B cell (primary cell): ENCODE measurements at regions not wholly inside any gene's neighbourhood (a gene's known extent, or its start where the extent isn't known, plus 50 kb on each side); places are given as distances from the start of the nearest gene placed in this dataset.

ENCODE experiments used
- ATAC-seq: fragments of 200-7000 bp; cut with Tn5 transposase; one replicate; pipeline ENCODE4 v1.10.0; 2021; ENCODE audit warnings: low read depth, mild to moderate bottlenecking, moderate number of reproducible peaks, moderate library complexity
- CTCF ChIA-PET: fragments of 350-600 bp; sonication (Branson Sonifier 250); formaldehyde crosslinking; loops from one replicate; lab custom pipeline; 2021; ENCODE audit warnings: antibody characterized with exemption, inconsistent platforms; lab: Charles Lee
- POLR2A ChIA-PET: fragments of 350-600 bp; sonication (Branson Sonifier 250); formaldehyde crosslinking; loops from one replicate; lab custom pipeline; 2021; ENCODE audit warnings: antibody characterized with exemption; lab: Charles Lee
- DNase-seq: peaks from one replicate; pipeline ENCODE4 v3.0.0; 2013
- H2AFZ ChIP-seq: 2 replicates; pipeline ENCODE4 v1.6.1; 2012; ENCODE audit warnings: mild to moderate bottlenecking, low read depth, low read length; ENCODE audit not compliant: insufficient read depth, poor library complexity, severe bottlenecking
- H3K27ac ChIP-seq, 2 donors: 1 replicate in 1 of 2; 2 replicates in 1 of 2; pipeline ENCODE4 v1.5.1; 2012 to 2013; ENCODE audit warnings: low read length in 2 of 2, mild to moderate bottlenecking in 2 of 2, moderate library complexity in 1 of 2
- H3K27me3 ChIP-seq, 4 experiments: fragments of 200-600 bp in 1 of 4; sonication (generic) in 1 of 4; replicated peaks in 1 of 4; 1 replicate in 2 of 4; 2 replicates in 2 of 4; pipeline versions ENCODE4 v1.6.1 to v1.7.0; 2013 to 2016; ENCODE audit warnings: low read length in 3 of 4, mild to moderate bottlenecking in 2 of 4, mixed read lengths in 1 of 4, moderate library complexity in 1 of 4; ENCODE audit not compliant: insufficient read depth in 4 of 4, control insufficient read depth in 3 of 4; ENCODE audit errors: control extremely low read depth in 1 of 4
- H3K36me3 ChIP-seq, 2 experiments: replicated peaks in 1 of 2; 1 replicate in 1 of 2; 2 replicates in 1 of 2; pipeline versions ENCODE4 v1.6.1 to v1.7.1; 2013; ENCODE audit warnings: low read length in 1 of 2; ENCODE audit not compliant: insufficient read depth in 2 of 2, control insufficient read depth in 1 of 2; ENCODE audit errors: control extremely low read depth in 1 of 2, extremely low read depth in 1 of 2
- H3K4me1 ChIP-seq, 2 donors: fragments of 200-600 bp in 1 of 2; sonication (generic) in 1 of 2; 1 replicate in 1 of 2; 2 replicates in 1 of 2; pipeline versions ENCODE4 v1.5.1 to v1.6.1; 2013 to 2017; ENCODE audit warnings: low read length in 2 of 2; ENCODE audit not compliant: control insufficient read depth in 2 of 2, insufficient read depth in 2 of 2
- H3K4me2 ChIP-seq: replicated peaks from 2 replicates; pipeline ENCODE3; 2012; ENCODE audit warnings: mild to moderate bottlenecking, low read depth, low read length; ENCODE audit not compliant: poor library complexity, severe bottlenecking
- H3K4me3 ChIP-seq, 5 experiments: fragments of 200-600 bp in 1 of 5; sonication (generic) in 1 of 5; 1 replicate in 3 of 5; 2 replicates in 2 of 5; pipeline versions ENCODE4 v1.5.1 to v1.7.0; 2011 to 2016; ENCODE audit warnings: low read length in 4 of 5, mild to moderate bottlenecking in 4 of 5, low read depth in 2 of 5, control low read depth in 1 of 5, moderate library complexity in 1 of 5; ENCODE audit not compliant: insufficient read depth in 1 of 5; ENCODE audit errors: control extremely low read depth in 1 of 5, extremely low read depth in 1 of 5
- H3K79me2 ChIP-seq: fragments of 200-600 bp; sonication (generic); one replicate; pipeline ENCODE4 v1.6.0; 2016; ENCODE audit warnings: low read length; ENCODE audit not compliant: control insufficient read depth, insufficient read depth
- H3K9ac ChIP-seq: fragments of 200-600 bp; sonication (generic); 2 replicates; pipeline ENCODE4 v1.6.1; 2017; ENCODE audit warnings: mild to moderate bottlenecking, low read length, moderate library complexity
- H3K9me3 ChIP-seq, 3 donors: one replicate each; pipeline versions ENCODE4 v1.6.1 to v1.7.1; 2013; ENCODE audit warnings: low read length in 2 of 3; ENCODE audit not compliant: control insufficient read depth in 2 of 3, insufficient read depth in 1 of 3; ENCODE audit errors: control extremely low read depth in 1 of 3
- H4K20me1 ChIP-seq: 2 replicates; pipeline ENCODE4 v1.6.0; 2012; ENCODE audit warnings: mild to moderate bottlenecking, low read length; ENCODE audit not compliant: insufficient read depth, control insufficient read depth, poor library complexity, severe bottlenecking
- H3K27ac Mint-ChIP-seq: one replicate; pipeline ENCODE4 v1.8.0; 2021; ENCODE audit warnings: mixed read lengths
- H3K27me3 Mint-ChIP-seq: one replicate; pipeline ENCODE4 v1.8.0; 2021; ENCODE audit warnings: mixed read lengths
- H3K4me1 Mint-ChIP-seq: one replicate; pipeline ENCODE4 v1.8.0; 2021; ENCODE audit warnings: mixed read lengths
- H3K4me3 Mint-ChIP-seq: one replicate; pipeline ENCODE4 v1.8.0; 2021; ENCODE audit warnings: mixed read lengths
- H3K9me3 Mint-ChIP-seq: one replicate; pipeline ENCODE4 v1.8.0; 2022; ENCODE audit warnings: mixed read lengths; ENCODE audit not compliant: insufficient read depth
- EZH2 ChIP-seq: IDR thresholded peaks from 2 replicates; pipeline ENCODE4 v1.6.1; 2012; ENCODE audit warnings: borderline replicate concordance, low read depth, mild to moderate bottlenecking, moderate library complexity, low read length; ENCODE audit not compliant: insufficient read depth, poor library complexity, severe bottlenecking
- WGBS: methylation state at CpG from one replicate; pipeline ENCODE4 v1.1.5; 2013; ENCODE audit warnings: missing lambda C conversion rate; ENCODE audit not compliant: insufficient coverage; 5-methylcytosine and 5-hydroxymethylcytosine counted together
- intact Hi-C: fragments of 100-400 bp; cut with micrococcal nuclease; formaldehyde crosslinking; loops from one replicate; pipeline ENCODE4 v1.10.0; 2022
- TF ChIP-seq, protein P1 (sequence below): fragments of 200-600 bp; IDR thresholded peaks from one replicate; pipeline ENCODE4 v1.8.0; 2022; ENCODE audit warnings: antibody characterized with exemption, mild to moderate bottlenecking

GRCh38 chr18:38454764-38455469 is 889.3 kb upstream of the CELF4 start:
- Histone ChIP-seq H3K4me2 (no peak overlapping the region), H3K79me2 (no peaks in the 10 kb centered on the region), H3K27ac (no peak overlapping the region), H3K9ac (no peak overlapping the region), H3K4me3 (no peak overlapping the region), H4K20me1 (no peaks in the 10 kb centered on the region), H2AFZ (no peak overlapping the region), H3K9me3 (no peaks in the 10 kb centered on the region), H3K4me1 (no peaks in the 10 kb centered on the region), H3K36me3 (no peaks in the 10 kb centered on the region), H3K27me3 (no peaks in the 10 kb centered on the region)
- WGBS: no CpG with 5 or more reads among the region's 1 CpG
- Mint-ChIP-seq H3K4me1 (no peaks in the 10 kb centered on the region), H3K9me3 (peaks cover 3% of the 10 kb centered on the region), H3K4me3 (no peak overlapping the region), H3K27ac (no peak overlapping the region), H3K27me3 (no peaks in the 10 kb centered on the region)
- ATAC-seq (no peak), DNase-seq (no peak)
- POLR2A ChIA-PET: no interaction called here
- TF ChIP-seq, protein P1, sequence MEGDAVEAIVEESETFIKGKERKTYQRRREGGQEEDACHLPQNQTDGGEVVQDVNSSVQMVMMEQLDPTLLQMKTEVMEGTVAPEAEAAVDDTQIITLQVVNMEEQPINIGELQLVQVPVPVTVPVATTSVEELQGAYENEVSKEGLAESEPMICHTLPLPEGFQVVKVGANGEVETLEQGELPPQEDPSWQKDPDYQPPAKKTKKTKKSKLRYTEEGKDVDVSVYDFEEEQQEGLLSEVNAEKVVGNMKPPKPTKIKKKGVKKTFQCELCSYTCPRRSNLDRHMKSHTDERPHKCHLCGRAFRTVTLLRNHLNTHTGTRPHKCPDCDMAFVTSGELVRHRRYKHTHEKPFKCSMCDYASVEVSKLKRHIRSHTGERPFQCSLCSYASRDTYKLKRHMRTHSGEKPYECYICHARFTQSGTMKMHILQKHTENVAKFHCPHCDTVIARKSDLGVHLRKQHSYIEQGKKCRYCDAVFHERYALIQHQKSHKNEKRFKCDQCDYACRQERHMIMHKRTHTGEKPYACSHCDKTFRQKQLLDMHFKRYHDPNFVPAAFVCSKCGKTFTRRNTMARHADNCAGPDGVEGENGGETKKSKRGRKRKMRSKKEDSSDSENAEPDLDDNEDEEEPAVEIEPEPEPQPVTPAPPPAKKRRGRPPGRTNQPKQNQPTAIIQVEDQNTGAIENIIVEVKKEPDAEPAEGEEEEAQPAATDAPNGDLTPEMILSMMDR: no peak
- no peak for TF ChIP-seq EZH2
- CTCF ChIA-PET: no interaction called here
- intact Hi-C loops: no loop called here

- Mint-ChIP-seq H3K4me3 (no peak overlapping the region), H3K4me1 (no peaks in the 10 kb centered on the region), H3K27me3 (no peaks in the 10 kb centered on the region), H3K27ac (no peak overlapping the region), H3K9me3 (peaks cover 3% of the 10 kb centered on the region)
- ChIA-PET POLR2A (no interaction called here), CTCF (no interaction called here)
- no peak overlapping the region for H3K9ac ChIP-seq
- no peak overlapping the region for H3K4me3 ChIP-seq
- no peaks in the 10 kb centered on the region for H3K36me3 ChIP-seq
- no peak overlapping the region for H2AFZ ChIP-seq
- H3K27me3 ChIP-seq: no peaks in the 10 kb centered on the region
- DNase-seq (no peak), ATAC-seq (no peak)
- H4K20me1 ChIP-seq: no peaks in the 10 kb centered on the region
- WGBS: no CpG with 5 or more reads among the region's 5 CpGs
- H3K4me2 ChIP-seq: no peak overlapping the region
- H3K79me2 ChIP-seq: no peaks in the 10 kb centered on the region
- H3K9me3 ChIP-seq: no peaks in the 10 kb centered on the region
- H3K4me1 ChIP-seq: no peaks in the 10 kb centered on the region
- no peak overlapping the region for H3K27ac ChIP-seq
- intact Hi-C loops: no loop called here
- TF ChIP-seq, protein P1: no peak
- TF ChIP-seq EZH2: no peak
These were observed 888.3 kb upstream of the CELF4 start for GRCh38 chr18:38453880-38454279.
